GM12864 (cell line): ENCODE measurements at regions not wholly inside any gene's neighbourhood (a gene's known extent, or its start where the extent isn't known, plus 50 kb on each side); places are given as distances from the start of the nearest gene placed in this dataset.

Experiments
- DNase-seq: peaks from one replicate; pipeline ENCODE4 v3.0.0-alpha.2; 2011; ENCODE audit warnings: low read depth
- H3K4me3 ChIP-seq: 2 replicates; pipeline ENCODE4 v1.5.1; 2011; ENCODE audit warnings: mild to moderate bottlenecking, low read depth, low read length, control low read depth
- CTCF ChIP-seq: IDR thresholded peaks from 2 replicates; pipeline ENCODE4 v1.5.1; 2011; ENCODE audit warnings: low read depth, mild to moderate bottlenecking, moderate library complexity, low read length, control low read depth, inconsistent platforms; ENCODE audit errors: missing control alignments

GRCh38 chr7:112708236-112708635, 82.0 kb downstream of the TMEM168 start:
- DNase-seq: no peak
- no peak for TF ChIP-seq CTCF
- no peak overlapping the region for H3K4me3 ChIP-seq
